ENCODE measurements at regions not wholly inside any gene's neighbourhood (a gene's known extent, or its start where the extent isn't known, plus 50 kb on each side); places are given as distances from the start of the nearest gene placed in this dataset.

DNA sequence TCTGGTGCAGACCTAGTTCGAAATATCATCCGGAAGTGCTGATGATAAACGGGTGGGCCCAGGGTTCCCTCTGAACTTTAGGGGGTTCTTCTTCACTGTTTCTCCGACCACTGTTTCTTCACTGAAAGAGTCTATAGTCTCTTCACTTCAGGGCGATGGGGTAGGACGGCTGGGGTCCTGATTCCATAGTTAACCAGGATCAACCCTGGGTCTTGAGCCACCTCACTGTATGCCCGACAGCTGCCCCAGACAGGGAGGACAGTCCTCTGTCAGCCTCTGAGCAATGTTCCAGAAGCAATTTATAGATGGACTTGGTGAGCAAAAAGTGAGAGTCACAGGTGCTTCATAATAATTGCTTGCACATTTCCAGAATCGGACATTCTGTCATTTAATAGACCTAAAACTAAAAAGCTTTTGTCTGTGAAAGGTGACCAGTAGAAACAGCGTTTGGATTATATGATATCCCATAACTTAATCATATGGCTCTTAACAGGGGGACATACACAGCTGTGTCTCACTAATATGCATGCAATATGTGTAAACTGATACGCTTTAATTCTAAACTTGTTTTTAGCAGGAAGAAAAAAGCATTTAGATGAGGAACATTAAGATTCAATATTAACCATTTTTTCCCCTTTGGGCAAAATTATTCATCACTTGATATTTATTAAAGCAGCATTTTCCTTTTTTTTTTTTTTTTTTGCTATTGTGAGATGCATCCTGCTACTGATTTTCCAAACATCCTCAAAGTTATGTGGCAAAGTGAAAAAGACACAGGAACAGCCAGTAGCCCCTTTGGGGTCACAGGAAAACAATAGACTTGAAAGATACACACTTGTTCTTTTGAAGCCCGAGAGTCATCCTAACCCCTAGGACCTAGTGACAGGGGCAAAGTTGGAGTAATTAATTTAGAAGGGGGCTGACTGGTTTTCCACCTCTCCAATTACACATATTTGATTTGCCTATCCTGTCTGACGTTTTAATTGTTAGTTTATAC is 277.0 kb downstream of the ZNF536 start:
- DNase-seq: no peak

DNA sequence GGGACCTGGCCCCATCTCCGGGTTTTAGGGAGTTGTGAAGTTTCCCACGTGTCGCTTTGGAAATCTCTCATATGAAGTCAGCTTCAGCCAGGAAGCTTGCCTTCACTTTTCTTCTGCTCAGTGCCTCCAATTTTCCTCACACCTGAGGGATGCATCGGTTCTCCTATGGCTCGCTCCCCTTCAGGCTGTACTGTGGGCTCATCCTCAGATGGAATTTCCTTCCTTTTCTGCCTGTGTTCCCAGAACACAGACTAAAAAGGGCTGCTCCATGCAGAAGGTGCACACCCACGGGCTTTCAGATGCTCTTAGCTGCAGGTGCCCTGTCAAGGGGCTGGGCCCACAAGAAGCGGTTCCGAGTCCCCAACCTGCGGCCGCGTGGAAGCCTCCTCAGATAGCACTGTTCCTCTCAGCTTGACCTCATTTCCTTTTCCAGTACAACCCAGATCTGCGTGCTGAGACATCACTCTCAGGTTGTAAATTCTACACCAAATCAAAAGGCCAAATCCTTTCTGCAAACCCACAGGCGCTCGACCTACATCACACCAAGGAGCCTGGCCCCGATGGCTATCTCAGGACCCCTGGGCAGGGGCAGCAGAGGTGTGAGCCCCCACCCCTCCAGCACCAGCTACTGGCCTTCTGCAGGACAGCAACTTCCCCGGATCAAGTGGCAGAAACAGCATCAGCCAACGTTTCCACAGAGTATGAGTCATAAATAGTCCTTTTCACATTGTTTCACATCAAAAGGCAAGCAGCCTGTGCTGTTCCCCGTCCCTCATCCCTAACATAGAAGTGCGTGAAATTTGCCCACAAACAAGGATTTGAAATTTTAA is 275.9 kb downstream of the ZNF536 start:
- DNase-seq: no peak

DNA sequence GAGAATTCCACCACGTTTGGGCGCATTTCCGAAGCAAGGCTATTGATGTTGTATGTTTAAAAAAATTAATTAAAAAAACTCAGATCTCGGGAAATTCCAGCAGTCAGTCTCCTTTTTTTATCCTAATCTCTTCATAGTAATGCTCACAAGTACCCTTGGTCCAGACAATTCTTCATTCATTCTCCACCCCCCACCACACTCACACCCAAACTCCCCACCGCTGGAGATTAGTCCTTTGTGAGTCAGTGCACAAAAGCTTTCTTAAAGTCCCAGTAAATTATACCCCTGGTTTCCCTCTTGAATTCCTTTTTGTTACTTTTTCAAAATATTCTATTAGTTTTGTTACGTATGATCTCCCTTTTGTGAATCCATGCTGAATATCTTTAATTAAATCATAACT is 274.6 kb downstream of the ZNF536 start:
- no peak for DNase-seq

DNA sequence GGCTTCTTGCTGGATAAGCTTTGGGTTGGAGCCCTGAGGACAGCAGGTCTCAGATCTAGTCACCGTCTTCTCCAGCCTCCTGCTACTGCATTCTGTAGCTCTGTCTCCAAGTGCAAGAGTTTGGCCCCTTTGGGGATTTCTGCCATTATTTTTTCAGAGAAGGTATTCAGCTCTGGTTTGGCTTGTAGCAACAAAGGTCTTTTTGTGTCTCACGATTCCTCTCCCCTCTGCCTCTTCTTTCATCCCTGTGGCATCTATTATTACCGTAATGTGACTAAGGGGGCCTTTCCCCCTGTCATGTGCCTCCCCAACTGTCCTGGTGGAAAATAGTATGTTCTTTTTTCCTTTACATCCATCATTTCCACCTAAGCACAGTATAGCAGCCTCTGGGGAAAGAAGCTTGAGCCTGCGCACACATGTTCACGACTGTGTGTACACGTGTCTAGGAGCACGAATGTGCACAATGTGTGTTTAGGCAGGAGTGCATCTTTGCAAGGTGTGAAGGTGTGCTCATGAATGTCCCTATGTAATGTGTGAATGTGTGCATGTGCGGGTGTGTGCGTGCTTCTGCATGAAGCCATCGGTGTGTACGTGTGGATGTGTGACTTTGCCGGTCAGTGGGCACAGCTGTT is 273.9 kb downstream of the ZNF536 start:
- no peak for DNase-seq

DNA sequence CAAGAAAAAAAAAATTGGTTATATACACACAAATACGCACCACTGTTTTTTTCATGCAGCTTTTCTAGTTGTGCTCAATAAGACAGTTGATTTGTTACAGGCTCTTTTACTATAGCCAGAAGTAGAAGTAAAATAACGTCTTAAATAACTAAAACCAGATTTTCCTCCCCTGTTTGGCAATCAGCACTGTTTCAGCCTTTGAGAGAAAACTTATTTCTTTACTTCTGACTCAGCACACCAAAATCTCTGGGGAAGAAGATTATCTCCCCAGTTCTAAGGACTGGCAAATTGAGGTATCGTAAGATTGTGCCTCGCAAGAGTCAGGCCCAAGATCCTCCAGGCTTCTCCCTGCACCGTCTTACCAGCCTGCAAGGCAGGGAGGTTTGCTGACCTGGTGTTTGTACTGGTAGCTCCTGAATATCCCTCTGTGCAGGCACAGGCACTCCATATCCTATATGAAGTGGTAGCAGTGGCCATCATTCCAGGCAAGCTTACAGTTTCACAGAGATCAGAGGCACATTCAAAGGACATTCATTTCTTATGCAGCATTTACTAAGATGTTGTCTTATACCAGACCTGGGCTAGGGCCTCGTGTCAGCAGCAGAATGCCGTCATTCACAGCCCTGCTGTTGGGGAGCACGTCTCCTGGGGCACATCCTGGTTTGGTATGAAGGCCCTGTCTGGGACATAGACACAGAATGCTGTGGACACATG is 268.2 kb downstream of the ZNF536 start:
- no peak for DNase-seq

DNA sequence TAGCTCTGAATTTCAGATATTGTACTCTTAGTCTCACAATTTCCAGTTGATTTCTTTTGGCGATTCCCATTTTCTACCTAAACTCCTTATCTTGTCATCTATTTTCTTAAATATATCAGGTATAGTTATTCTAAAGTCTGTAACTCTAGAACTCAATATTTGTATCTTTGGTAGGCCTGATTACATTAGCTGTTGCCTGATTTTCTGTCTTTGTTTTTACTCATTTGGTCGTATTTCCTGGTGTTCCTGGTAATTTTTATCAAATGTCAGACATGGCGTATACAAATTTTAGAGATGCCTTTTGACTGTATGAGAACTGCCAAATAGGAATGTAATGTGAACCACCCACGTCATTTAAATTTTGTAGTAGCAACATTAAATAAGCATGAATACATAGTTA is 266.7 kb downstream of the ZNF536 start:
- DNase-seq: no peak

DNA sequence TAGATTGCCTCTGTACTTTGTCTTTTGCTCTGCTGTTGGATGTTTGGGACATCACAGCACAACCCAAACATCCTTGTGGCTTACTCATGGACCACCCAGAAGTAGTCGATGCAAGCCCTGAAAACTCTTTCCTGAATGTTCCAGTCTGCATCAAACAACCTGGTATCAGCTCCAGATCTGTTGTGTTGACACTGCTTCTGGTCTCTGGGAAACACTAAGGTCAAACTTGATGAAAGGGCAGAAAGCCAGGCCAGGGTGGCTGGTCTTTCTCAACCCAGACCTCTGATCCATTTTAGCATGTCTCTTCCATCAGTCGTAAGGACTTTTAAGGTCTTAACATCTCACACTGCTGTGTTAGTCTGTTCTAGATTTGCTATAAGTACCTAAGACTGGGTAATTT is 265.7 kb downstream of the ZNF536 start:
- no peak for DNase-seq

DNA sequence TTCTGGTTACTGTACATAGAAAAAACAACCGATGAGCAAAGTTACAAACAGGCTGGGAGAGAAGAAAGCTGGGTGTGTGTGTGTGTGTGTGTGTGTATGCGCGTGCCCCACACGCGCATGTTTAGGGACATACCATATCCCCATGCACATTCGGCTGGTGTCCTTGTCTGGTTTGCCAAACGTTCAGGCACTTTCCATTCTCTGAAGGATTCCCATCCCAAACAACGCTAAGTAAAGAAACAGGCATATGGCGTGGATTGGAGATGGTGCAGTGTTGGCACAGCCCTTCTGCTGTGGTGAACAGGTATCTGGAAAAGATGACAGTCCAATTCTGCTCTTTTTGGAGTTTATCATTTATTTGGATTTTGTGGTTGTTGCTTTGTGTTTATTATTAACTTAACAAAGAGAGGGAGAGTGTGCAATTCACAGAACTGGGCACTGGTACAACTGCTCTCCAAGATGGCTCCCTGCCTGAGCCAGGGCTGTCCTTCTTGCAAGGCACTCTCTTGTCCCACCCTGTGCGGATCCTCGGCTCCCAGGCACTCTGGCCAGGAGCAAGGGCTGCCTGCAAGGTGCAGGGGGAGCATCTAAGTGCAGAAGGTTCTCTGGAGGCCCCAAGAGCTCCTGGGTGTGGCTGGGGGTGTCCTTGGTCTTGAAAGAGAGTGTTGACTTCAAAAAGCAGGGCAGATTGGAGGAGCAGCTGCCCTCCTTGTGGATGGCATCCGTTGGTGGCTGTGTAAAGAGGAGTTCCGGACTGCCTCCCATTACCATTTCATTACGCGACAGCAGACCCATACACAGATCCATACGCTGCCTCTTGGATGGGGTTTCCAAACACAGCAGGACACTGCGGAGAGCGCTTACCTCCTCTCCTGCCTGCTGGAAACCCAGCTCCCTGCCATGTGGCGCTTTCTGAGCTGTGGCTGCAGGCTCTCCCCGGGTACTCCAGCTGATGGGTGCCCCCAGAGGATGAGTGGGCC is 263.1 kb downstream of the ZNF536 start:
- no peak for DNase-seq

DNA sequence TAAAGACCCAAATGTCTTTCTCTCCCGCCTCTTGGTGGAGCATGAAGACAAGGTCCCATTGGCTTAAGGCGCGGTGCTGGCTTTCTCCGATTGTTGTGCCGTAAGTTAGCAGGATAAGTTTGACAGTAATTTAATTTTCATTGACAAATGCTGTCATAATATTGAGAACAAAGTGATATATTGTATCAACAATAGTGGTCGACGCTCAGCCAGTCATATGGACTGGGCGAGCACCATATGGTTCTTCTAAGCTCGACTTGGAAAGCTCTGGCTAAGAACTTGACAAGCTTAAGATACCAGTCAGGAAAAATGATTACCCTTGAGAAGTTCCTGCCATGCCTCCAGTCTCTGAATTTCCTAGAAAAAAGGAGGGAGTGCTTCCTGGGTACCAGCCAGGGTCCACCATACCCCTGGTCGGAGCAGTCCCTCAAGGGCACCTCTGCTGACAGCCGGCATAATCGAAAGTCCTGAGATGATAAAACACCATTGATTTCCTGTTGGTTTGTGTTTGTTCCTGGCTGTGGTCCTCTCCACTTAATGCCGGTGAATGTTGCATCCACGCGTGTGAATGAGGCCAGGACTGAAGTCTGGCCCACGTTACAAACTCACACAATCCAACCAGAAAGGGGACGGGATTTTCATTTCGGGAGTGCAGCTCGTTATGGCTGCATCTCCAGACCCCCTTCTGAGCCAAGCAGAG is 262.1 kb downstream of the ZNF536 start:
- DNase-seq: no peak

DNA sequence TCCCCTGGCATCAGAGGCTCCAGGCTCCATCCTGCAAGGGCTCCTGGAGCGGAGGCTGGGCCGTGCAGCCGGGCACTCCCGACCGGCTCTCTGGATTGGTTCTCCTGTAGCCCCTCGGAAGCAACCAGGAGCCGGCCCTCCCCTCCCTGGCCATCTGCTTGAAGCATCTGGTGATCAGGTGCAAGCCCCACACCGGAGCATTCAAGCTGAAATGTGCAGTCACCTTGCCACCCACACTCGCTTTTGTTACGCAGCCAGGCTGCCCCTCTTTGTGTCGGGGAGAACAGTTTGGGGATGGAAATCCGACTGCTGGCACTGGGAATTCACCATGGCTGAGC is 258.8 kb downstream of the ZNF536 start:
- DNase-seq: no peak

DNA sequence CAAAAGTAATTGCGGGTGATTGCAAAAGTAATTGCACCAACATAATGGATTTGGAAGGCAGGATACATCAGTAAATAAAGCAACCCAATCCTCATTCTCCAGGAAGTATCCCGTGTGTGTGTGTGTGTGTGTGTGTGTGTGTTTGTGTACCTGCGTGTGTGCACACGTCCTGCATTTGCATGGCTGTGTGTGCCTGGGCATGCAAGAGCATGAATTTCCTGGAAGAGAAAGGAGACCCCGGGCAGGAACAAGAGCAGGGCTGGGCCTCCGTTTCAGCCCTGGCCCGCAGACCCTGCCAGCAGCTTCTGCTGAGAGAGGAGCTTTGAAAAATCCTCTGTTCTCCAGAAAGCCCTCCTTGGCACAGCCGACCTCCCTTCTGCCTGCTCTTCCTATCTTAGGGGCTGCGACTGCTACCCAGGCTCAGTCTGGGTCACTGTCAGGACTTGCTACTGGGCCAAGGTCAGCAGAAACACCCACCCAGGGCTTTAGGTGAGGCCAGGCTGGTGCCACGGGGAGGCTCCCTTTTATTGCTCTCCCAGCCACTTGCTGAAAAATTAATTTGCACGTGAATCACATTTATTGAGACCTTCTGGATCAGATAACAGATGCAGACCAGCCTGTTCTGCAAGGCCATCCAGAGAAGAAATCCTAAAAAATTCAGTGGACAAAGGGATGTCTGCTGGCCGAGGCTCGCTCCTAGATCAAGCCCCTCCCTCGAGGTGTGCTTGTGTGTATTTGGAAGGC is 258.3 kb downstream of the ZNF536 start:
- DNase-seq: no peak

DNA sequence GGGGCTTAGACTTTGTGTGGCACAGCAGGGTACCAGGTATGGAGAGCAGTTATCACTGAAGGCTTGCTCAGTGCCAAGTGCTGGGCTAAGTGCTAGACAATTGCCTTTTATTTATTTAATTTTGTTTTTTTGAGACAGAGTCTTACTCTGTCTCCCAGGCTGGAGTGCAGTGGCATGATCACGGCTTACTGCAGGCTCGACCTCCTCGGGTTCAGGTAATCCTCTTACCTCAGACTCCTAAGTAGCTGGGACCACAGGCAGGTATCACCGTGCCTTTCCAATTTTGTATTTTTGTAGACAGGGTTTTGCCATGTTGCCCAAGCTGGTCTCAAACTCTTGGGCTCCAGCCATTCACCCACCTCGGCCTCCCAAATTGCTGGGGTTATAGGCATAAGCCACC is 256.9 kb downstream of the ZNF536 start:
- DNase-seq: no peak

DNA sequence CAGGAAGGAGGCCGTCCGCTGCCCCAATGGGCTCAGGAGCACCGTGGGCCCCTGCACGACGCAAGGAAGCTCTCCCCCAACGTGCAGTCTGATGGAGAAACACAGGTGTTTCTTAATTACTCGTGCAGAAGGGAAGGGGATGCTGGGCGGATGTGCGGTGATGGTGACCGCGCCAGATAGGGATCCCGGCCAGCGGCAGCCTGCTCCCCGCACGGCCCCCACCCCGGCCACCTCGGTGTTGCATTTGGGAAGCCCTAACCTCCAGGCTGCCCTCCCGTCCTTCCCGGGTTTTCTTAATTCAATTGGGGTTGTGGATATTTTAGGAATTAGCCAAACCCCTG is 254.4 kb downstream of the ZNF536 start:
- DNase-seq: no peak

DNA sequence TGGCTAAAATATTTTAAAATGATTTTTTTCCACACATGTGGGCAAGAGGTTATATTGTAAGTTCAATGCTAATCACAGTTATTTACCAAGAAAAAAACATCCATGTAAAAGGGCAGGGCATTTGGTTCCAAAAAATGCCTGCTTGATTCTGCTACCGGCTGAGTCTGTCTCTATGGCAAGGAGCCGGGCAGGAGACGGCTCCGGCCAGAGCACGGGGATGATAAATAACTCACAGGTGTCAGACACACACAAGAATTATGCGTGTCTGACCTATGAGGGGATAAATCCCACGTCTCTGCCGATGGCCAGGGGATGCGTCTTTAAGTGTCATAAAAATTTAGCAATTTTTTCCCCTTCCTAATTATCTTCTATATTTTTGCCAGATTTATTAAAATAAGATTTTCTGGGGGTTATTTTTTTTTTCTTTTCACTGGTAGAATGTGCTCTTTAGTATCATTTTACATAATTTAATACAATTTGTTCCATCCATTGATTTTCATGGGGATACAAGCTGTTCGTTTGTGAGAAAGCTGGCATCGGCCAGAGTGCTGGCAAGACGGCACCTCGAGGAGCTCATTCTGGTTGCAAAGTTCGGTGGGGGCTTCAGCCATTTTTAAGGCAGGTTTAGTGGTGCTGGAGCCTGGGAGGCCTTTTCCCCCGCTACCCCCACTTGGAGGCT is 253.9 kb downstream of the ZNF536 start:
- DNase-seq: no peak

DNA sequence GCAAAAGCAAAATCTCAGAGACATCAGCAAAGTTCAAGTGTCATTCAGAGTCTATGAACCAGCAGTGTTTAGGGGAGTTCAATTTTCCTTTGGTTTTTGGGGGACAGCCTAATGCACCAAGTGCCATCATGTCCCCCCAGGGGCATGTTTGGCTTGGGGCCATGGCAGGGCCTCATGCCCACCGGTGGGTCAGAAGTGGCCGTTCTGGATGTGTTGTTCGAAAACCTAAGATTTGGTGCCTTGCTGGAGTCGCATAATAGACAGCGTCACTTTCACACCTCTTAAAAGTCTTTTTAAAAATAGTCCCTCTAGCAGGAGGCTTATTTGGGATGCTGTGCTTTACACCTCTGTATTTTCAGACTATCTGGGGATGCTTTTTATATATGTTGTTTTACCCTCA is 250.1 kb downstream of the ZNF536 start:
- DNase-seq: no peak

DNA sequence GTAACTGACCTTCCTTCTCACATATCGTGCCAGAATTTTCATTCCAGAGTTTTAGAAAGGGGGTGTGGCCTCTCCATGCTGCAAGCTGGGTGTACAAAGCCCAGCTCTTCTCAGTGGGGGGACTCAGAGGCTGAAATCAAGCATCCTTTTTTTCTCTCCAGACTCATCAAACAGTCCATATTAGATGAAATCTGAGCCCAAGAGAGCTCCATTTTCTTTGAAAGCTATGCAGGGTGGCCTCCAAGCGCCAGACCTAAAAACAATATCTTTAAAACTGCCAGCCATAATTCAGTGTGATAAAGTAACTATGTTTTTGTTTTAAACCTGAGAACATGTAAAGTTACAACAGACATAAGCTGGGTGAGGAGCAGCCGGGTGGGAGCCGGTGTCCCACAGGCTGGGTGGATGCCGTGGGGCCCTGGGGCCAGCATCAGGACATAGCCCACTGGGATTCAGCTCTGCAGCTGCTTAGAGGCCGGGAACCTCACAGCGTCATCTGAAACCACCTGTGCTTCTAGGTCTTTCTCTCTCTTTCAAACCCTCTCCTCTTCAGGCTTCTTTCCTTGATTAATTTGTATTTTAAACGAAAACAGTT is 249.2 kb downstream of the ZNF536 start:
- DNase-seq: no peak

DNA sequence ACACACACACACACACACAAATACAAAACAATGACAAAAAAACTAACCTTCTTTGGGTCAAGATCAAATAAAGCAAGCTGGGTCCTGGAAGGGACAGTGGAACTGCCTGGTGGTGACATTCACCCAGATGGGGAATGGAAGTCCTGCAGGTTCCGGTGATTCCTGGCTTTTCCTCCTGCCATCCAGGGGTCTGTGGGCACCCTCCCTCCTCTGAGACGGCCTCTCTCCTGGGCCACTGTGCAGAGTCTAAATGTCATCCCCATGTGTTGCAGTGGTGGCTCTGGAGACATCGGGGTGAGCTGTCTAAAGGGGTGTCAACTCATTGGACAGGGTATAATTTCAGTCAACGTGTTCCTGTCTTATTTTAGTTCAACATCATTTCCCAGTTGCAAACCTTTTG is 248.2 kb downstream of the ZNF536 start:
- no peak for DNase-seq

DNA sequence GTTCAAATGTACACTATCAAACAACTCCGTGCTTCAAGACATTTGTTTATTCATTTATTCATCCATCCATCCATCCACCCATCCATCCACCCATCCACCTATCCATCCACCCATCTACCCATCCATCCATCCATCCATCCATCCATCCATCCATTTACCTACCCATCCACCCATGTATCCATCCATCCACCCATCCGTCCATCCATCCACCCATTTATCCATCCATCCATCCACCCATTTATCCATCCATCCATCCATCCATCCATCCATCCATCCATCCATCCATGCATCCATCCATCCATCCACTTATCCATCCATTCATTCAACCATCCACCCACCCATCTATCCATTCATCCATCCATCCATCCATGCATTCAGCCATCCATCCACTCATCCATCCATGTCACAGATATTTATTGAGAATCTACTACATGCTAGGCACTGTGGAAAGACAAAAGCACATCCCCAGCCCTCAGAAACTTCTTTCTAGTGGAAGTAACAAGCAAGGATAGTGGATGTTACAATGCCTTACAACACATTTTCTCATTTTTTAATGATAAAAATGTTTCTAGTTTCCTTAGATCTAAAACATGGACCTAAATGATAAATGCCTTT is 237.6 kb downstream of the ZNF536 start:
- DNase-seq: no peak

DNA sequence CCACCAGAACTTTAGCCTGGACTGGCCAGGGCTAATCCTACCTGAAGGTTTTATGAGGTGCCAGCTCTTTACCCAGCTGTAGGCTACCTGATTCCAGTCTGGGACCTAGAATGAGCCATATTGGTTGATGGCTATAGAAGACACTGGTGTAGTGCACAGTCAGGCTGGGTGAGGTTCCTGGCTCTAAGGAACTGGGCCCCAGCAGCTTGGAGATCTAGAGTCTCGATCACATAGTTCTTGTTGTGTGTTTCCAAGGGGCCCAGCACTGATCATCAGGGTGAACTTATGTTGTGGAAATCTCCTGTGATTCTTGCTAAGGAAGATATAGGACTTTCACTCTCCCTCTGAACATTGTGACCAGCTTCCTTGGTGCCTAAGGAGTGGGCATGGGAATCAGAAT is 236.3 kb downstream of the ZNF536 start:
- DNase-seq: no peak

Measured in NCI-H1417 (cell line).